GM21717 (cell line): ENCODE measurements at regions not wholly inside any gene's neighbourhood (a gene's known extent, or its start where the extent isn't known, plus 50 kb on each side); places are given as distances from the start of the nearest gene placed in this dataset.

Experiments used
- ATAC-seq: cut with Tn5 transposase; IDR thresholded peaks from one replicate; pipeline ENCODE4 v1.9.1; 2021; ENCODE audit warnings: mild to moderate bottlenecking, moderate library complexity; ENCODE audit not compliant: unreplicated experiment

DNA sequence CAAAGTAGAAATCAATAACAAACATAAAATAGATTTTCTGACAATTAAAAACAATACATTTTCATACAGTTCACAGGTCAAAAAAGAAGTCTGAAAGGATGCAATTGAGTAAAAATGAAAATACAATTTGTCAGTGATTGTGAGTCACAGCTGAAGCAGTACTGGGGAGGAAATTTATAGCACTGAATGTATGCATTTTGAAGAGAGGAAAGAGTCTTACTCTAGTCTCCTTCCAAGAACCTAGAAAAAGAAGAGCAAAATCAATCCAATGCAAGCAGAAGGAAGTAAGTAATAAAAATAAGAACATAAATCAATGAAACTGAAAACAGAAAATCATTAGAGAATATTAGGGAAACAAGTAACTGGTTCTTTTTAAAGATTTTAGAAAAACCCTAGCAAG is 507.2 kb upstream of the IGFBP3 start:
- no peak for ATAC-seq

DNA sequence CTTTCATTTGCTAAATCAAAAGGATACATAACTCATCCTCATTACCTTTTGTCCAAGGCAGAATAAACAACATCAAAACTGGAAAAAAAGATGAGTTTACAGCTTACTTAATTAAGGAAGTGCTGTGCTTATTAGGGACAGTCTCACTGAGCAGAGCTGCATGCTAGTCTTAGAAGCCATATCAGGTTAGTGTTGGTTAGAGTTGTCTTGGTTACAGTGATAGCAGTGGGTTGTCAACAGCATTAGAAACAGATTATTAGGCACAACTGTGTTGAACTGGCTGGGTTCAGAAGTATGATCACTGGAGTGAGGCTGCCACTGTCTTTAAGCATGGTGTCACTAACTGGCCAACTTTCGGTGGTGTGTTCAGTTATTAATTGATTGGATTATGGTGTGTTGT is 503.9 kb upstream of the IGFBP3 start:
- ATAC-seq = no peak

GRCh38 chr7:46421441-46422230 is 500.6 kb upstream of the IGFBP3 start:
- ATAC-seq = no peak

DNA sequence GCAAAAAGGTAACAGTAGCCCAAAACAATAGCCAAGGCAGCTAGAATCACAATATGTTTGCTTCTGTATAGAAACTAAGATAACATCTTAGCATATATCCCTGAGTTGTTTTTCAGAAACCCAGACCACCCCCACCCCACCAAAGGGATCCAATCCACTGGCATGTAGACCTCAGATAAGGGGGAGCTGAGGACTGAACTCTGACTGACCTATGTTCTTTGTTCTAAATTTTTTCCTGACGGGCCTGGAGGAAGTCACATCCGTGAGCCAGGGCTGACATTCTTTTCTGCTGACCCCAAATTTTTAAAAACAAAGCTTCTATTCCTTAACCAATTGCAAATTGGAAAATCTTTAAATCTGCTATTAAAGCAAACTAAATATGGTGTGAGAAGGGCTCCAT is 493.9 kb upstream of the IGFBP3 start:
- ATAC-seq = no peak

DNA sequence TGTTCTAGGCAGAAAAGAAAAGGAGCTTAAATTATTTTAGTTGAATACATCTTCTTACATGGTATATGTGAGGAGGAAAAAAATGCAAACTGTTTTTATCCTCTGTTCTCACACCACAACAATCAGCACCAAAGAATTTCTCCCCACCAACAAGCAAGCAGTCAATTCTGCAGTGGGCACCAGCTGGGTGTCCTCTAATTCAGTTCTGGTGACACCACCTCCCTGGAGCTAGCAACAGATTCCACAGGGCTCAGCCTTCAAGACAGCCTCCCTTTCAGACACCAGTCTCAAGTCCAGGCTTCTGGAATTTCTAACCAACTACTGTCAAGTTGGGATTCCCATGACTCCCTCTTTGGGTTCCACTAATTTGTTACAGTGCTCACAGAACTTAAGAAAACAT is 490.2 kb upstream of the IGFBP3 start:
- ATAC-seq = no peak

GRCh38 chr7:46407125-46407524 is 486.1 kb upstream of the IGFBP3 start:
- no peak for ATAC-seq

DNA sequence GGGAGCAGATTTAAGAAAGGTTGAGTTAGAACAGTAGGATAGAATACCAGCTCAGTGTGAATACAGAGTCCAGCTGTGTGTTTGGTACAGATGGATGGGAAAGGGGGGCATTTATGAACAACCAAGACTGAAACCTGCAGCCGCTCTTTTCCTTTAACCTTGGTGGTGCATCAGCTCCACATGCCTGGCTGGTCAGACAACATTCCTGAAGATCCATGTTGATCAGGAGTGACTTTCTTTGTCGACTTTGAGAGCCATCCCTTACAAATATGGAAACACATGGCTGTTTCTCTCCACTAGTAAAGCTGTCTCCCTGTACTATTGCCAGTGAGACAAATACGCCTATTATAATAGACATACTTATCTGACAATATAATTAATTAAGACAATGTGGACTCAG is 476.5 kb upstream of the IGFBP3 start:
- no peak for ATAC-seq

GRCh38 chr7:46396481-46396880 is 475.4 kb upstream of the IGFBP3 start:
- no peak for ATAC-seq

GRCh38 chr7:46393142-46393541 is 472.1 kb upstream of the IGFBP3 start:
- no peak for ATAC-seq

- ATAC-seq = no peak
Observed at GRCh38 chr7:46391231-46392201, 470.4 kb upstream of the IGFBP3 start.

DNA sequence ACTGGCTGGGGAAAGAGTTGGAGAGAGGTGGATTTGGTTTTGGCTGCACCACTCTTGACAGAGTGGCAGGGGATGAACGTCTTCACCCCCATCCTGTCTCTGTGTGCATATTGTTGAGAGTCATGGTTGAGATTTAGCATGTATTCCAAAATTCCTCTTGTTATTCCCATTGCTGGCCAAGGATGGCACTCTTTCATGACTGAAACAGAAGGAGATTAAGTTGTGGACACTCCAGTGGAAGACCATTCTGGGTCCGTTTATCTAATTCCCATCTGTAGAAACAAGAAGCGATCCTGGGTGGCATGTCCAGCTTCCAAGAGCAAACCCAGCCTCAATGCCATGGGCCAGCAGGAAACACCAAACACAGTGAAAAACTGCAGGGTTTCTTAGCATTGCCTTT is 469.0 kb upstream of the IGFBP3 start:
- no peak for ATAC-seq

DNA sequence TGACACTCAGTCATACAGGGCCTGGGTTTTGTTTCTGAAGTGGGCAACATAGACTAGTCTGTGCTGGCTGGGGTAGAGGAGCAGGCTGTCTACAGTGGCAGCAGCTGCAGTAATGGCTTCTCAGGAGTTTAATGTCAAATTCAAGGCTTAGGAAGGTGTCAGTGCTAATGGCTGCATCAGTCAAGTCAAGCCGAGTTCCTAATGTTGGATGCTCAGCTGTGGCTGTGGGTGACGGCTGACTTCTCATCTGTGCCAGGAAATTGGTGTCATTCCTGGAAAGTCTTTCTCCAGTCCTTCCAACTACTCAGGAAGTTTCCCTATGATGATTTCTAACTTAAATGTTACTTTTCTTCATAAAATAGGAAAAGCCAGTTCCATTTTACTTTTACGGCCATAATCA is 468.1 kb upstream of the IGFBP3 start:
- ATAC-seq = no peak

DNA sequence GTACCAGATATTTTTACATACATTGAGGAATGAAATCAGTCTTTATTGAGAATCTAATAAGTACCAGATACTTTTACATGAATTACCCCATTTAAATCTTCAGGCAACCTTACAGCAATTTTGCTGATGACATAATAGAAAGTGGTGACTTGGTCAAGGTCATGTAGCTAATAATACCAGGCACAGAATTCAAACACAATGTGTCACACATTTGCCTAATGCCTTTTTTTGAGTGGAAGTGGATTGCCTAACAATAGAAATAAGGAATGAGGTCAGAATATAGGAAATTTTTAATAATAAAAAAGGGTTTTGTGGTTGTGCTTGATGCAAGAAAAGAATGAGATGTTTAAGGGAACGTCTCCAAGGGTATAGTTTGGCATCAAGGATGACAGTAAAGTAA is 466.6 kb upstream of the IGFBP3 start:
- no peak for ATAC-seq

DNA sequence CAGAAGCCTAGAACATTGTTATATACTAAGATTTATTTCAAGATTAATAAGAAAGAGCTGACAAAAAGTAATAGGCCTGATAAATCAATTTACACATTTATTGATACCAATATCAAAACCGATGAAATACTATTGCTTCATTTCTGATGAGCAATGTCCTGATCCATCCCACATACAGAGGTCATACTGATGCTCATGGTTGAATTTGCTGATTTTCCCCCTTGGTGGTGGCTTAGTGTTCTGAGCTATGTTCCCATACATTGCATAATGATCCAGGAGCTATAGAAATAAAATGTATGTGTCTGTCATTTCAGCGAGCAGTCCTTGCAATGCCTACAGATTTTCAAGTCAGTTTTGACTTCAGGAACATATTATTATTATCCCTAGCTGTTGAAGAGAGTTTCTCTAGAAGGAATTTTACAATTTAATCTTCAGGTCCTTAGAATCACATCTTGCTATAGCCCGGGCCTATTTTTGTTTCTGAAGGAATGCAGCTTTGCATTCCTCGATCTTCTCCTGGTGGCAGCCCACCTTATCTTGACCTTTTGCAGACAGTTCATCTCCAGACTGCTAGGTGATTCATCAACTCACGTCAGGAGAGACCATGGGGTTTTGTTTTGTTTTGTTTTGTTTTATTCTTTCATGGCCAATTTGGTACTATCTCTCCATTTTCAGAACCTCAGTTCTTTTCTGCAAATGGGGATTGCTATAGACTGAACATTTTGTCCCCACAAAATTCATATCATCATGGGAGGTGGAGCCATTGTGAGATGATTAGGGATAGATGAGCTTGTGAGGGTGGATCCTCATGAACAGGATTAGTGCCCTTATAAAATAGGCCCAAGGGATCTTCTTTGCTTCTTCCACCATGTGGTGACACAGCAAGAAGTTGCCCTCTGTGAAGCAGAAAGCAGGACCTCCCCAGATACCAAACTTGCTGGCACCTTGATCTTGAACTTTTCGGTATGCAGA is 465.6 kb upstream of the IGFBP3 start:
- no peak for ATAC-seq

- ATAC-seq = no peak
Observed at GRCh38 chr7:46385662-46386309, 464.7 kb upstream of the IGFBP3 start.

DNA sequence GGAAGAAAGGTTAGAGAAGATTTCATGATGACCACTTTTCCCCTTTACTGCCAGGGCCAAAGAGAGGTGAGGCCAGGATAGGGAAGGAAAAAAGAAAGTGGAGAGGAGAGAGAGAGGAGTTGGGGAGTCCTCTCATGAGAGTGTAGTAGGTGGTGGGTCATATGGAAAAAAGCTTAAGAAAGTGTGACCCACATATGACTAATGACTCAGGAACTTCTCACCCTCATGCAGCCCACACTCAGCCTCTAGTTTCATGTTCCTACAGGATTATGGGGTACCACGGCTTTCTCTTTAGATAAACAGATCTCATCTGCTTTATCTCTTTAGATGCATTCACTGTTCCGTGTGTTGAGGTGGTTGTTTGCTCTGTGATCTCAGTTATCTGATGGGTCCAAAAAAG is 462.5 kb upstream of the IGFBP3 start:
- no peak for ATAC-seq

DNA sequence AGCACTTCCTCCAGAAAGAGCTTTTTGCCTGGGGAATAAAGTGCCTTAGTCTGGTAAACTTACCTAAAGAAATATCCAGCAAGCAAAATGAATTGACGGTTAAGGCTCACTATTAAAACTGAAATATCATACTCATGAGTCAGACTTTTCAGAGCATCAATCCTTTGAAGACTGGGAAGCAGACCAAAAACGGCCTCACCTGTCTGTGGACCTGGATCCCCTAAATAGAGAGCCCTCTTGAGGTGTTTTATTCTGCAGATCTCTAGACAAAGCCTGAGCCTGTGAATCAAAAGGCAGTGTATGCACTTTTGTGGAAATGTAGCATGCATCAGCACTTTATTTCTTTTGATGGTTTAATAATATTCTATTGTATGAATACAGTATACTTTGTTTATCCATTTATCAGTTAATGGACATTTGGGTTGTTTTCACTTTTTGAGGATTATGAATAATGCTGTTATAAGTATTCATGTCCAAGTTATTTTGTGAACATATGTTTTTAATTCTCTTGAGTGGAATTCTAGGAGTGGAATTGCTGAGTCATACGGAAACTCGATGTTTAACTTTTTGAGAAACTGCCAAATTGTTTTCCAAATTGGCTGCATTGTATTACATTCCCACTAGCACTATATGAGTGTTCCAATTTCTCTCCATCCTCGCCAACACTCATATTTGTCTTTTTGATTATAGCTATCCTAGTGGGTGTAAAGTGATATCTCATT is 449.0 kb upstream of the IGFBP3 start:
- ATAC-seq = no peak

DNA sequence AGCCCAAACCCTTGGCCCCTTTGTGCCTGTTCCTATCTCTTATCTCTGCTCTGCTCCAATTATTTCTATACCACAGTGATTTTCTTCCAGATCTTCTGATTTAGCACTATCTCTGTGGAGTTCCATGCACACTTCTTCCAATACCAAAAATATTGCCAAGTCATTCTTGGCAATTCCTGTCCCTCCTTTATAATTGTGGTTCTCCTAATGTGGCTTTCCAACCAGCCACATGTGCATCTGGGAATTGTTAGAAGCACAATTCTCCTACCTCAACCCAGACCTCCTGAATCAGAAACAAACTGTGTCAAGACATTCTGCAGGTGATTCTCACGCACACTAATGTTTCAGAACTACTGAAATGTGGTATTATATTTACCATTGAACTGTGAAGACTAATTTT is 447.8 kb upstream of the IGFBP3 start:
- no peak for ATAC-seq

DNA sequence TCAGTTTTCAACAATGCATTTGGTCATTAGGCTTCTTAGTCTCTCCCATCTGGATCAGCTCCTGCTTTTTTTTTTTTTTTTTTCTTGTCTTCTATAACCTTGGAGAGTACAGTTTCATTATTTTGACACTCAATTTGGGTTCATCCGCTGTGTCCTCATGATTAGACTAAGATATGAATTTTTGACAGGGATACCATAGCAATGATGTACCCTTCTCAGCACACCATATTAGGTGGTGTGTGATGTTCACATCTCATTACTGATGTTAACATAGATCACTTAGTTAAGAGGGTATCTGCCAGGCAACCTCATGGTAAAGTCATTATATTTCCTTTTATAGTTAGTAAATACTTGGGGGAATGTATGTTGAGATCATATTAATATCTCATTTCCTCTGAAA is 445.5 kb upstream of the IGFBP3 start:
- ATAC-seq = no peak

DNA sequence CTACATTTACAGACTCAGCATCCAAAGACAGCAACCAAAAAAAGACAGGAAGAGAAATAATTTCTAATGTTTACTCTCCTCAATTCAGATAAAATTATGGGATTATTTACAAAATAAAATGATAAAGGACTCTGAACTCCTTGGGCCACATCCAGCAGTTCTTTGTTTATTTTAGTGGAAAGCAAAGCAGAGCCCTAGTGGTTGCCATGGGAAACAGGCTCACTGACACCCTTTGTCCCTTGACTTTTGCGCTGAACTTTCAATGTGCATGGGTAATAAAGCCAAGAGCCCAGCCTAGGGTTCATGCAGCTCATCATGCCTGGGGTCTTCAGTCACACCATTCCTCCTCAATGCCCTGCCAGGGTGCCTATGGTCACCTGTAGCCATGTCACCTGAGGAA is 442.6 kb upstream of the IGFBP3 start:
- ATAC-seq = no peak
